MG63 (cell line): ENCODE measurements at regions not wholly inside any gene's neighbourhood (a gene's known extent, or its start where the extent isn't known, plus 50 kb on each side); places are given as distances from the start of the nearest gene placed in this dataset.

Experiments used
- DNase-seq: peaks from one replicate; pipeline ENCODE4 v3.0.0-alpha.2; 2020
- H3K27me3 ChIP-seq: fragments of 250-450 bp; sonication (Bioruptor Pico); 2 replicates; pipeline ENCODE4 v1.5.1; 2020; ENCODE audit warnings: mild to moderate bottlenecking, moderate library complexity
- H3K36me3 ChIP-seq: fragments of 250-450 bp; sonication (Bioruptor Pico); 2 replicates; pipeline ENCODE4 v1.5.1; 2020; ENCODE audit warnings: mild to moderate bottlenecking, moderate library complexity
- H3K4me3 ChIP-seq: fragments of 250-450 bp; sonication (Bioruptor Pico); 2 replicates; pipeline ENCODE4 v1.5.1; 2020; ENCODE audit warnings: mild to moderate bottlenecking, moderate library complexity
- H3K9me3 ChIP-seq: fragments of 250-450 bp; sonication (Bioruptor Pico); 2 replicates; pipeline ENCODE4 v1.5.1; 2020; ENCODE audit warnings: mild to moderate bottlenecking, moderate library complexity

GRCh38 chr4:187944179-187944578 is 51.4 kb upstream of the ZFP42 start:
- Histone ChIP-seq H3K4me3 (no peak overlapping the region), H3K27me3 (no peaks in the 10 kb centered on the region), H3K9me3 (no peaks in the 10 kb centered on the region), H3K36me3 (no peaks in the 10 kb centered on the region)
- no peak for DNase-seq
